ENCODE measurements at regions not wholly inside any gene's neighbourhood (a gene's known extent, or its start where the extent isn't known, plus 50 kb on each side); places are given as distances from the start of the nearest gene placed in this dataset.

DNA sequence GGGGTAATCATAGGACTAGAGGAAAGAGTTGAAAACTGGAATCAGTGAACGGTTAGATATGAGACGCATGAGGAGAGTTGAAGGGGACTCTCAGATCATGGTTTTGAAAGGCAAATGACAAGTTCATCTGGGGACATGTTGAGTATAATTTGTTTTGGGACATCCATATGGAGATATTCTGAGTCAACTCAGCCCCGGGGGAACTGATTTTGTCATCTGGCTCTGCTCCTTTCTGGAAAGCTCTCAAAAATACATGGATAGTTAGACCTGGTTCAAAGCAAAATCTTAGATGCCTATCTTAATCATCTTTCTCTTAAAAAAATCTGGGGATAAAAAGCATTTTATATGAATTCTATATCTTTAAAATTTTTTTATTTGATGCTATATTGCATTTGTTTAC lies 161.2 kb downstream of the SNX18 start:
- no peaks in the 10 kb centered on the region for H4K20me1 ChIP-seq (ENCODE audit: control insufficient read depth, extremely low read depth, insufficient read depth, low read length)
- FAIRE-seq (no peak), DNase-seq (ENCODE audit: low read depth, low spot score) (no peak)
- no peaks in the 10 kb centered on the region for H3K9me3 ChIP-seq (ENCODE audit: control insufficient read depth, low read depth, low read length)
- dilution Hi-C loops (cut with MboI; ENCODE audit: extremely low pct_ligation_motif_present, low sequenced_read_pairs) = no loop called here
- no peak overlapping the region for H2AFZ ChIP-seq (ENCODE audit: control insufficient read depth, low read length)
- TF ChIP-seq, protein P1, sequence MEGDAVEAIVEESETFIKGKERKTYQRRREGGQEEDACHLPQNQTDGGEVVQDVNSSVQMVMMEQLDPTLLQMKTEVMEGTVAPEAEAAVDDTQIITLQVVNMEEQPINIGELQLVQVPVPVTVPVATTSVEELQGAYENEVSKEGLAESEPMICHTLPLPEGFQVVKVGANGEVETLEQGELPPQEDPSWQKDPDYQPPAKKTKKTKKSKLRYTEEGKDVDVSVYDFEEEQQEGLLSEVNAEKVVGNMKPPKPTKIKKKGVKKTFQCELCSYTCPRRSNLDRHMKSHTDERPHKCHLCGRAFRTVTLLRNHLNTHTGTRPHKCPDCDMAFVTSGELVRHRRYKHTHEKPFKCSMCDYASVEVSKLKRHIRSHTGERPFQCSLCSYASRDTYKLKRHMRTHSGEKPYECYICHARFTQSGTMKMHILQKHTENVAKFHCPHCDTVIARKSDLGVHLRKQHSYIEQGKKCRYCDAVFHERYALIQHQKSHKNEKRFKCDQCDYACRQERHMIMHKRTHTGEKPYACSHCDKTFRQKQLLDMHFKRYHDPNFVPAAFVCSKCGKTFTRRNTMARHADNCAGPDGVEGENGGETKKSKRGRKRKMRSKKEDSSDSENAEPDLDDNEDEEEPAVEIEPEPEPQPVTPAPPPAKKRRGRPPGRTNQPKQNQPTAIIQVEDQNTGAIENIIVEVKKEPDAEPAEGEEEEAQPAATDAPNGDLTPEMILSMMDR (optimal IDR thresholded peaks at IDR 0.05 in 1 of 3, IDR thresholded peaks at IDR 0.05 in 1 of 3, conservative IDR thresholded peaks at IDR 0.05 in 1 of 3; ENCODE audit: extremely low read depth in 1 of 3, insufficient read depth in 2 of 3, low read length in 3 of 3) = no peak
- no peak for TF ChIP-seq EZH2 (IDR thresholded peaks at IDR 0.05; ENCODE audit: low read length)
- no peaks in the 10 kb centered on the region for H3K9me1 ChIP-seq (ENCODE audit: control insufficient read depth, extremely low read depth, insufficient read depth, low read length)
- H3K9ac ChIP-seq (ENCODE audit: control insufficient read depth, extremely low read depth, insufficient read depth, low read length) = no peak overlapping the region
- no peak overlapping the region for H3K4me3 ChIP-seq (ENCODE audit: control insufficient read depth in 2 of 3, extremely low read depth in 1 of 3, insufficient read depth in 2 of 3, low read depth in 1 of 3, low read length in 3 of 3)
- no peaks in the 10 kb centered on the region for H3K36me3 ChIP-seq (ENCODE audit: control insufficient read depth in 2 of 2, extremely low read depth in 1 of 2, insufficient read depth in 2 of 2, low read length in 2 of 2)
- H3K27ac ChIP-seq (ENCODE audit: control insufficient read depth, insufficient read depth, low read length) = no peak overlapping the region
- H3K79me2 ChIP-seq (ENCODE audit: control insufficient read depth, insufficient read depth, low read length) = no peaks in the 10 kb centered on the region
- H3K4me2 ChIP-seq (ENCODE audit: control insufficient read depth, extremely low read depth, insufficient read depth, low read depth, low read length) = no peak overlapping the region
- H3K27me3 ChIP-seq (ENCODE audit: control insufficient read depth, extremely low read depth, insufficient read depth, low read length) = peaks cover 16% of the 10 kb centered on the region
- H3K4me1 ChIP-seq (ENCODE audit: control insufficient read depth, extremely low read depth, insufficient read depth, low read length) = no peaks in the 10 kb centered on the region

DNA sequence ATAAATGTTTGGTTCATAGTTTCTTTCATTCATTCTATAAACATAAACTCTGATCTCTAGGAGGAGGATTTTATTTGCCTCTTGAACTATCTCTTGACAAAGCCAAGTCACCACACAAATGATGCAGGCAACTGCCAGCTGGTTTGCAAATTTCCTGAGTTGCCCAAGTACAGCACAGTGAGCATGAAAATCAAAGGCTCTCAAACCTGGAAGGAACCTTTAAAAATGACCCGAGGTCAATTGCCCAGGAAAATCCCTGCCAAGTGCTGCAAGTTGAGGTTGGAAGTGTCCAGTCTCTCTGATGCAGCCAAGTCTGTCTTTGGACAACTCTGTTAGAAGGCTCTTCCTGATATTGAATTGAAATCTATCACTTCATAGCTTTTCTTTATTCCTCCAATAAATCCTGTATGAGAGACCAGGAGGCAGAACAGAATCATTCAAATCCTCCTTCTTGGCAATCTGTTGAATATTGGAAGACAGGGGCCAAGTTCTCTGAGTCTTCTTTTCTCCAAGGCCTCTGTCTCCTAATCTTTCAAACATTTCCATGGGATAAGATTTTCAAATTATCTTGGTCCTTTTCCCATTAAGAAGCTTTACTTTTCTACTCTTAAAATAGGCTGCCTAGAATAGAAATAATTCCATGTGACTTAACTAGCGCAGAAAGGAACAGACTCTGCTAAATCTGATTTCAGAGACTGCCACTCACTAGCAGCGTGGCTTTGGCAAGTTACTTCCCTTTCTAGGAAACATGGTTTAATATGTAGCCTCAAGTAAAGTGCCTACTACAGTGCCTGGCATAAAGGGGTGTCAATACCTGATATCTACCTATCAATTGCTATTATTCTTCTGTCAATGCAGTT lies 159.2 kb downstream of the SNX18 start:
- no peak overlapping the region for H3K9ac ChIP-seq (ENCODE audit: control insufficient read depth, extremely low read depth, insufficient read depth, low read length)
- H4K20me1 ChIP-seq (ENCODE audit: control insufficient read depth, extremely low read depth, insufficient read depth, low read length) = no peaks in the 10 kb centered on the region
- FAIRE-seq = no peak
- peaks cover 16% of the 10 kb centered on the region for H3K27me3 ChIP-seq (ENCODE audit: control insufficient read depth, extremely low read depth, insufficient read depth, low read length)
- H3K4me1 ChIP-seq (ENCODE audit: control insufficient read depth, extremely low read depth, insufficient read depth, low read length) = no peaks in the 10 kb centered on the region
- no peaks in the 10 kb centered on the region for H3K9me1 ChIP-seq (ENCODE audit: control insufficient read depth, extremely low read depth, insufficient read depth, low read length)
- no peaks in the 10 kb centered on the region for H3K79me2 ChIP-seq (ENCODE audit: control insufficient read depth, insufficient read depth, low read length)
- H3K36me3 ChIP-seq (ENCODE audit: control insufficient read depth in 2 of 2, extremely low read depth in 1 of 2, insufficient read depth in 2 of 2, low read length in 2 of 2) = no peaks in the 10 kb centered on the region
- H3K4me2 ChIP-seq (ENCODE audit: control insufficient read depth, extremely low read depth, insufficient read depth, low read depth, low read length) = no peak overlapping the region
- DNase-seq (ENCODE audit: low read depth, low spot score) = no peak
- H3K4me3 ChIP-seq (ENCODE audit: control insufficient read depth in 2 of 3, extremely low read depth in 1 of 3, insufficient read depth in 2 of 3, low read depth in 1 of 3, low read length in 3 of 3) = no peak overlapping the region
- dilution Hi-C loops (cut with MboI; ENCODE audit: extremely low pct_ligation_motif_present, low sequenced_read_pairs) = no loop called here
- H2AFZ ChIP-seq (ENCODE audit: control insufficient read depth, low read length) = no peak overlapping the region
- no peak overlapping the region for H3K27ac ChIP-seq (ENCODE audit: control insufficient read depth, insufficient read depth, low read length)
- H3K9me3 ChIP-seq (ENCODE audit: control insufficient read depth, low read depth, low read length) = peaks cover 2% of the 10 kb centered on the region
- no peak for TF ChIP-seq EZH2 (IDR thresholded peaks at IDR 0.05; ENCODE audit: low read length)
- TF ChIP-seq, protein P1 (optimal IDR thresholded peaks at IDR 0.05 in 1 of 3, IDR thresholded peaks at IDR 0.05 in 1 of 3, conservative IDR thresholded peaks at IDR 0.05 in 1 of 3; ENCODE audit: extremely low read depth in 1 of 3, insufficient read depth in 2 of 3, low read length in 3 of 3) = no peak

Data from keratinocyte (primary cell).